Astrocyte (in vitro differentiated cells and primary cell): ENCODE measurements at regions not wholly inside any gene's neighbourhood (a gene's known extent, or its start where the extent isn't known, plus 50 kb on each side); places are given as distances from the start of the nearest gene placed in this dataset.

Experiments
- CTCF ChIP-seq: IDR thresholded peaks from 2 replicates; pipeline ENCODE4 v1.5.1; 2011; ENCODE audit warnings: low read depth, mild to moderate bottlenecking, inconsistent platforms, low read length, moderate library complexity; ENCODE audit not compliant: insufficient read depth
- EZH2 ChIP-seq: IDR thresholded peaks from 2 replicates; pipeline ENCODE4 v1.6.1; 2012; ENCODE audit warnings: mild to moderate bottlenecking, low read length, inconsistent platforms; ENCODE audit not compliant: insufficient read depth

GRCh38 chr13:81762449-81762848, 1421.5 kb upstream of the SPRY2 start:
- TF ChIP-seq EZH2 (no peak), CTCF (no peak)
